ENCODE measurements at regions not wholly inside any gene's neighbourhood (a gene's known extent, or its start where the extent isn't known, plus 50 kb on each side); places are given as distances from the start of the nearest gene placed in this dataset.

DNA sequence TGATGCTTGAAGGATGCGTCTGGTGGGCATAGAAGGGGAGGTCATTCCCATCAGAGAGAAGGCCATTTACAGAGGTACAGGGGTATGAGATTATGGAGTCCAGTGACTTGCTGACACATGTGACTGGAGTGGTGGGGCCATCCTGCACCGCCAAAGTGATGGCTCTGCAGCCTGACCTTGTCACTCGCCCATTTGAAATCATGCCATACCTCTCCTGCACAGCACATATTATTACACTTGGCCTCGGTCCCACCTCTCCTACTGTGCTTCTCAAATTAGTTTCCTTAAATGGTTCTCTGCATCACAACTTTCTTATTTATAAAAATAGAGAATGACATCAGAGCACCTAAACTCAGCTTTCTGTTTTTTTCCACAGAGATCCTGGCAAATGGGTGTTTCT, 60.7 kb upstream of the HAND2 start:
- Histone ChIP-seq H3K4me1 (ENCODE audit: insufficient read depth, low read length) (no peaks in the 10 kb centered on the region), H3K36me3 (ENCODE audit: insufficient read depth, low read length) (no peaks in the 10 kb centered on the region), H3K4me3 (ENCODE audit: low read length) (no peak overlapping the region), H3K27ac (ENCODE audit: low read depth, low read length) (no peak overlapping the region), H3K9me3 (ENCODE audit: low read length) (no peaks in the 10 kb centered on the region), H3K27me3 (ENCODE audit: insufficient read depth, low read length, poor library complexity, severe bottlenecking) (no peaks in the 10 kb centered on the region)
- DNase-seq = no peak
- peaks cover 0 to 1% (median 0%) of the 10 kb centered on the region in 3 donors for H3K36me3 Mint-ChIP-seq
- CTCF ChIA-PET = no interaction called here
- H3K4me1 Mint-ChIP-seq = no peaks in the 10 kb centered on the region
- peaks cover 0 to 29% of the 10 kb centered on the region in 2 donors for H3K27me3 Mint-ChIP-seq
- no peak overlapping the region for H3K4me3 Mint-ChIP-seq
- H3K9me3 Mint-ChIP-seq = no peaks in the 10 kb centered on the region
- POLR2A ChIA-PET = no interaction called here
- no peak overlapping the region for H3K27ac Mint-ChIP-seq

DNA sequence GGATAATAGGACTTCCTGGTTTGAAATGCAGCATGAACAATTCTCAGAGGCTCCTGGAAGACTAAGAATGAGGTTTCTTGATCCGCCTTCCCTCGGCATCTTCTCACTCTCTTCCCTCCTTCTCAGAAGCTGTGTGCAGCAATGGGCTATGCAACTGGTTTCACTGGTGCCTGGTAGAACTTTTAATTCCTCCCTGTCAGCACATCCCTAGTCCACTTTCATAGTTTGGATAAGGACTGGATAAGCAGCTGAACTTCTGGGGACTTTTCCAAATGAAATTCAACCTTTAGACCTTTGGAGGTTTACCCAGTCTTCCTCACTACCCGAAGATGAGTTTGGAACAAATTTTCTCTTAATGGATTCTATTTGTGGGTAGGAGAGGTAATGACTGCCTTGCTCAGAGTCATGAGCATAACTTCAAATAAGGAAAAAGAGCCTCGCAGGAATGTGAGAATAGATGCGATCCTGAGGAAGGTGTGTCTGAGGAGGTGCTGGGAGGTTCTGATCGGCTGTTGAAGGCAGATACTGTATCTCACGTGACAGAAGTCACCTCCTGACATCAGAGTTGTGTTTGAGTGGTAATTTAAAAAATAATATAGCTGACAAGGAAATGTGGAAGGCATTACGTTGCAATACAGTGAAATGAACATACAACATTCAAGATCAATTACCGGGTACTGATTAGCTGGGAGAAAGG, 56.0 kb upstream of the HAND2 start:
- H3K9me3 Mint-ChIP-seq = peaks cover 0 to 2% (median 0%) of the 10 kb centered on the region in 5 donors
- no peak for DNase-seq
- Histone ChIP-seq H3K4me1 (ENCODE audit: insufficient read depth, low read length) (no peaks in the 10 kb centered on the region), H3K36me3 (ENCODE audit: insufficient read depth, low read length) (no peaks in the 10 kb centered on the region), H3K9me3 (ENCODE audit: low read length) (no peaks in the 10 kb centered on the region), H3K4me3 (ENCODE audit: low read length) (no peak overlapping the region), H3K27ac (ENCODE audit: low read depth, low read length) (no peak overlapping the region), H3K27me3 (ENCODE audit: insufficient read depth, low read length, poor library complexity, severe bottlenecking) (no peaks in the 10 kb centered on the region)
- no peaks in the 10 kb centered on the region for H3K36me3 Mint-ChIP-seq
- ChIA-PET CTCF (no interaction called here), POLR2A (no interaction called here)
- H3K4me3 Mint-ChIP-seq = no peak overlapping the region
- H3K4me1 Mint-ChIP-seq = no peaks in the 10 kb centered on the region
- peaks cover 0 to 32% of the 10 kb centered on the region in 2 donors for H3K27me3 Mint-ChIP-seq
- no peak overlapping the region for H3K27ac Mint-ChIP-seq

DNA sequence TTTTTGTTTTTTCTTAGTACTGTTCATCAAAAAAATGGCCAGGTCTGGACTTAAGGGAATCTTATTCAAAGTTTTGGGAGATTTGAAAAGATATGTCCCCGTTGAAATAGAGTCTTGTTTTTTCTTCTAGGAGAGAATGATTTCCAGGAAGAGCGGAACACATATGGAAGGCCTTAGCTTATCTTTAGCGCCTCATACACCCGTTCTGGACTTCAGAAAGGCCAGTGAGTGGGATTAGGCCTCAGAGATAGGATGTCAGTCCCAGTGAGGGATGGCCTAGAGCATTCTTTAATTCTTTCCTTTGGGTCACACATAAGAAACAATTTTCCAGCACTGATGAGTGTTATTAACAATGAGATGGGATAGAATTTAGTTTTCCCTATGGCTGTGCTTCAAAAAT, 54.5 kb upstream of the HAND2 start:
- no peak for DNase-seq
- Histone ChIP-seq H3K27ac (ENCODE audit: low read depth, low read length) (no peak overlapping the region), H3K27me3 (ENCODE audit: insufficient read depth, low read length, poor library complexity, severe bottlenecking) (no peaks in the 10 kb centered on the region), H3K36me3 (ENCODE audit: insufficient read depth, low read length) (no peaks in the 10 kb centered on the region), H3K9me3 (ENCODE audit: low read length) (no peaks in the 10 kb centered on the region), H3K4me1 (ENCODE audit: insufficient read depth, low read length) (no peaks in the 10 kb centered on the region), H3K4me3 (ENCODE audit: low read length) (no peak overlapping the region)
- Mint-ChIP-seq H3K4me1 (no peaks in the 10 kb centered on the region), H3K27me3 (peaks cover 0 to 18% of the 10 kb centered on the region in 2 donors), H3K27ac (no peak overlapping the region), H3K36me3 (no peaks in the 10 kb centered on the region), H3K4me3 (no peak overlapping the region), H3K9me3 (peaks cover 0 to 2% (median 0%) of the 10 kb centered on the region in 5 donors)
- ChIA-PET POLR2A (no interaction called here), CTCF (no interaction called here)
